GM06990 (cell line): ENCODE measurements at regions not wholly inside any gene's neighbourhood (a gene's known extent, or its start where the extent isn't known, plus 50 kb on each side); places are given as distances from the start of the nearest gene placed in this dataset.

Source experiments
- DNase-seq: peaks from one replicate; pipeline ENCODE4 v3.0.0-alpha.2; 2011; ENCODE audit not compliant: insufficient read length; ENCODE audit errors: extremely low read depth
- H3K27me3 ChIP-seq: replicated peaks from 2 replicates; pipeline ENCODE4 v1.6.0; 2011; ENCODE audit warnings: low read length; ENCODE audit not compliant: control insufficient read depth, insufficient read depth
- H3K36me3 ChIP-seq: 2 replicates; pipeline ENCODE4 v1.5.1; 2011; ENCODE audit warnings: low read length; ENCODE audit not compliant: control insufficient read depth, insufficient read depth
- H3K4me3 ChIP-seq: replicated peaks from 2 replicates; pipeline ENCODE4 v1.5.1; 2011; ENCODE audit warnings: low read depth, mild to moderate bottlenecking, control low read depth, low read length
- CTCF ChIP-seq: IDR thresholded peaks from 2 replicates; pipeline ENCODE4 v1.5.1; 2011; ENCODE audit warnings: low read length, control low read depth, mild to moderate bottlenecking, inconsistent platforms; ENCODE audit not compliant: insufficient read depth, poor library complexity, severe bottlenecking

GRCh38 chr5:2112173-2113025, 229.7 kb upstream of the IRX4 start:
- Histone ChIP-seq H3K36me3 (no peaks in the 10 kb centered on the region), H3K27me3 (no peaks in the 10 kb centered on the region), H3K4me3 (no peak overlapping the region)
- no peak for TF ChIP-seq CTCF
- DNase-seq, result no peak

- no peak for TF ChIP-seq CTCF
- DNase-seq, result no peak
- Histone ChIP-seq H3K27me3 (no peaks in the 10 kb centered on the region), H3K4me3 (no peak overlapping the region), H3K36me3 (no peaks in the 10 kb centered on the region)
Observed at GRCh38 chr5:2111569-2112105, 228.9 kb upstream of the IRX4 start.

GRCh38 chr5:2110934-2111462, 228.3 kb upstream of the IRX4 start:
- DNase-seq, result no peak
- no peak overlapping the region for H3K4me3 ChIP-seq
- no peaks in the 10 kb centered on the region for H3K27me3 ChIP-seq
- no peaks in the 10 kb centered on the region for H3K36me3 ChIP-seq
- TF ChIP-seq CTCF, result no peak

- Histone ChIP-seq H3K27me3 (no peaks in the 10 kb centered on the region), H3K4me3 (no peak overlapping the region), H3K36me3 (no peaks in the 10 kb centered on the region)
- DNase-seq, result no peak
- no peak for TF ChIP-seq CTCF
Observed at GRCh38 chr5:2110137-2110933, 227.6 kb upstream of the IRX4 start.

- no peak for TF ChIP-seq CTCF
- H3K36me3 ChIP-seq, result no peaks in the 10 kb centered on the region
- no peak for DNase-seq
- H3K4me3 ChIP-seq, result no peak overlapping the region
- no peaks in the 10 kb centered on the region for H3K27me3 ChIP-seq
Observed at GRCh38 chr5:2109566-2109965, 226.8 kb upstream of the IRX4 start.
